Astrocyte (in vitro differentiated cells and primary cell): ENCODE measurements at regions not wholly inside any gene's neighbourhood (a gene's known extent, or its start where the extent isn't known, plus 50 kb on each side); places are given as distances from the start of the nearest gene placed in this dataset.

ENCODE experiments used
- DNase-seq: peaks from one replicate; pipeline ENCODE4 v3.0.0-alpha.2; 2010; ENCODE audit warnings: low read depth
- FAIRE-seq: peaks from 2 replicates; lab custom pipeline; 2011; peaks lifted over from hg19 to GRCh38; lab: Jason Lieb, UNC
- H2AFZ ChIP-seq: 2 replicates; pipeline ENCODE4 v1.6.0; 2012; ENCODE audit warnings: low read depth, low read length, inconsistent platforms
- H3K27ac ChIP-seq: 2 replicates; pipeline ENCODE4 v1.5.1; 2011; ENCODE audit warnings: low read depth, low read length, inconsistent platforms
- H3K27me3 ChIP-seq: 2 replicates; pipeline ENCODE4 v1.6.0; 2011; ENCODE audit warnings: low read length, inconsistent platforms; ENCODE audit not compliant: insufficient read depth
- H3K36me3 ChIP-seq: 2 replicates; pipeline ENCODE4 v1.5.1; 2011; ENCODE audit warnings: low read length, inconsistent platforms; ENCODE audit not compliant: insufficient read depth
- H3K4me1 ChIP-seq: 2 replicates; pipeline ENCODE4 v1.5.1; 2011; ENCODE audit warnings: low read length, inconsistent platforms; ENCODE audit not compliant: insufficient read depth
- H3K4me2 ChIP-seq: 2 replicates; pipeline ENCODE4 v1.6.0; 2012; ENCODE audit warnings: low read length, inconsistent platforms
- H3K4me3 ChIP-seq: 2 replicates; pipeline ENCODE4 v1.5.1; 2011; ENCODE audit warnings: low read depth, mild to moderate bottlenecking, low read length, inconsistent platforms; ENCODE audit not compliant: insufficient read depth
- H3K79me2 ChIP-seq: 2 replicates; pipeline ENCODE4 v1.6.0; 2012; ENCODE audit warnings: mild to moderate bottlenecking, low read length, inconsistent platforms; ENCODE audit not compliant: insufficient read depth
- H3K9ac ChIP-seq: 2 replicates; pipeline ENCODE4 v1.6.0; 2012; ENCODE audit warnings: mild to moderate bottlenecking, low read length, inconsistent platforms
- H3K9me3 ChIP-seq: 2 replicates; pipeline ENCODE4 v1.5.1; 2012; ENCODE audit warnings: low read depth, mild to moderate bottlenecking, low read length, inconsistent platforms; ENCODE audit not compliant: insufficient read depth
- H4K20me1 ChIP-seq: 2 replicates; pipeline ENCODE4 v1.6.0; 2012; ENCODE audit warnings: low read length, inconsistent platforms; ENCODE audit not compliant: insufficient read depth
- H3K27ac Mint-ChIP-seq: one replicate; pipeline ENCODE4 v1.8.0; 2021; ENCODE audit warnings: mild to moderate bottlenecking, mixed read lengths; ENCODE audit not compliant: unreplicated experiment
- H3K27me3 Mint-ChIP-seq: one replicate; pipeline ENCODE4 v1.8.0; 2021; ENCODE audit warnings: low read depth, mixed read lengths; ENCODE audit not compliant: unreplicated experiment
- H3K36me3 Mint-ChIP-seq: one replicate; pipeline ENCODE4 v1.8.0; 2021; ENCODE audit warnings: low read depth, mixed read lengths; ENCODE audit not compliant: unreplicated experiment
- H3K4me1 Mint-ChIP-seq: one replicate; pipeline ENCODE4 v1.8.0; 2021; ENCODE audit warnings: low read depth, mixed read lengths; ENCODE audit not compliant: unreplicated experiment
- H3K4me3 Mint-ChIP-seq: one replicate; pipeline ENCODE4 v1.8.0; 2021; ENCODE audit warnings: mild to moderate bottlenecking, moderate library complexity, mixed read lengths; ENCODE audit not compliant: unreplicated experiment
- H3K9me3 Mint-ChIP-seq: one replicate; pipeline ENCODE4 v1.8.0; 2021; ENCODE audit warnings: mild to moderate bottlenecking, mixed read lengths; ENCODE audit not compliant: unreplicated experiment
- EZH2 ChIP-seq: IDR thresholded peaks from 2 replicates; pipeline ENCODE4 v1.6.1; 2012; ENCODE audit warnings: mild to moderate bottlenecking, low read length, inconsistent platforms; ENCODE audit not compliant: insufficient read depth
- TF ChIP-seq, protein P1 (sequence below): IDR thresholded peaks from 2 replicates; pipeline ENCODE4 v1.5.1; 2011; ENCODE audit warnings: low read depth, mild to moderate bottlenecking, inconsistent platforms, low read length, moderate library complexity; ENCODE audit not compliant: insufficient read depth

DNA sequence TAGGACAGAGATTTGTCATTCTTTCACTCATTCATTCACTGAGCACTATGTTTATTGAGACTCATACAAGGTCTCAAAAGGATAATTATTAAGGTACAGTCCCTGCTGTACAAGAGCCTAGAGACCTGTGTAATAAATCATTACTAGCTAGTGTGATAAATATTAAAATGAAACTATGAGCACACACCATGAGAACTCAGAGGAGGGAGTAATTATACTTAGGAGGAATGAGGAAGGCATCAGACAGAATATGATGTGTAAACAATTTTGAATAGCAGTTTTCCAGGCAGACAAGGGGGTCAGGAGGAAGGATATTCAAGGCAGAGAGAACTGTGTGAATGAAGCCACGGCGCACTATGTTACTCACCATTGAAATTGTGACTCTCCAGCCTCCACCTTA is 300.8 kb upstream of the ISX start:
- Histone ChIP-seq H3K9me3 (no peaks in the 10 kb centered on the region), H3K4me2 (no peak overlapping the region), H3K79me2 (no peaks in the 10 kb centered on the region), H3K9ac (no peak overlapping the region), H4K20me1 (no peaks in the 10 kb centered on the region), H3K27me3 (no peaks in the 10 kb centered on the region), H3K27ac (no peak overlapping the region), H2AFZ (no peak overlapping the region), H3K4me3 (no peak overlapping the region), H3K36me3 (no peaks in the 10 kb centered on the region), H3K4me1 (no peaks in the 10 kb centered on the region)
- no peak overlapping the region for H3K4me3 Mint-ChIP-seq
- H3K27ac Mint-ChIP-seq = no peak overlapping the region
- H3K4me1 Mint-ChIP-seq = peaks cover 13% of the 10 kb centered on the region
- H3K27me3 Mint-ChIP-seq = no peaks in the 10 kb centered on the region
- FAIRE-seq = no peak
- no peaks in the 10 kb centered on the region for H3K36me3 Mint-ChIP-seq
- no peak for DNase-seq
- TF ChIP-seq, protein P1, sequence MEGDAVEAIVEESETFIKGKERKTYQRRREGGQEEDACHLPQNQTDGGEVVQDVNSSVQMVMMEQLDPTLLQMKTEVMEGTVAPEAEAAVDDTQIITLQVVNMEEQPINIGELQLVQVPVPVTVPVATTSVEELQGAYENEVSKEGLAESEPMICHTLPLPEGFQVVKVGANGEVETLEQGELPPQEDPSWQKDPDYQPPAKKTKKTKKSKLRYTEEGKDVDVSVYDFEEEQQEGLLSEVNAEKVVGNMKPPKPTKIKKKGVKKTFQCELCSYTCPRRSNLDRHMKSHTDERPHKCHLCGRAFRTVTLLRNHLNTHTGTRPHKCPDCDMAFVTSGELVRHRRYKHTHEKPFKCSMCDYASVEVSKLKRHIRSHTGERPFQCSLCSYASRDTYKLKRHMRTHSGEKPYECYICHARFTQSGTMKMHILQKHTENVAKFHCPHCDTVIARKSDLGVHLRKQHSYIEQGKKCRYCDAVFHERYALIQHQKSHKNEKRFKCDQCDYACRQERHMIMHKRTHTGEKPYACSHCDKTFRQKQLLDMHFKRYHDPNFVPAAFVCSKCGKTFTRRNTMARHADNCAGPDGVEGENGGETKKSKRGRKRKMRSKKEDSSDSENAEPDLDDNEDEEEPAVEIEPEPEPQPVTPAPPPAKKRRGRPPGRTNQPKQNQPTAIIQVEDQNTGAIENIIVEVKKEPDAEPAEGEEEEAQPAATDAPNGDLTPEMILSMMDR = no peak
- TF ChIP-seq EZH2 = no peak
- H3K9me3 Mint-ChIP-seq = peaks cover 6% of the 10 kb centered on the region

DNA sequence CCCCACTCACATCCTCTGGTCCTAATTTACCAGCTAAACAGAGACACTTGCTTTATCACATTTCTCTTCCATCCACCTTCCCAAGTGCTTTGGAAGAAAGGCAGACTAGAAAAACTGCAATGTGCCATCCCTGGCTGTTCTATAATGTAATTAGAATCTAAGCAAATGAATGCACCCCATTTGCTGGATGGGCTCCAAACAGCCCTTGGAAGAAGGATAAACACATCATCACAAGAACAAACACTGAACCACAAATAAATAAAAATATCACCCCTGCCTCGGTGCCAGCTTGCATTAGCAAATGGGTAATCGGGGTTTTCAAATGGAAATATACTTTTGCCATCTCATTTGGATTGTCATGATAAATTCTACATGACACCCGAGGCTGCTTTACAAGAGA is 296.6 kb upstream of the ISX start:
- no peaks in the 10 kb centered on the region for H3K4me1 ChIP-seq
- Mint-ChIP-seq H3K4me3 (no peak overlapping the region), H3K27ac (no peak overlapping the region), H3K27me3 (no peaks in the 10 kb centered on the region), H3K36me3 (no peaks in the 10 kb centered on the region), H3K4me1 (no peaks in the 10 kb centered on the region), H3K9me3 (peaks cover 7% of the 10 kb centered on the region)
- no peaks in the 10 kb centered on the region for H3K79me2 ChIP-seq
- no peak overlapping the region for H3K4me2 ChIP-seq
- DNase-seq = no peak
- FAIRE-seq = no peak
- no peak overlapping the region for H3K9ac ChIP-seq
- H3K36me3 ChIP-seq = no peaks in the 10 kb centered on the region
- no peaks in the 10 kb centered on the region for H3K27me3 ChIP-seq
- no peak overlapping the region for H2AFZ ChIP-seq
- TF ChIP-seq, protein P1 = no peak
- TF ChIP-seq EZH2 = no peak
- peaks cover 6% of the 10 kb centered on the region for H3K9me3 ChIP-seq
- no peak overlapping the region for H3K27ac ChIP-seq
- H4K20me1 ChIP-seq = no peaks in the 10 kb centered on the region
- H3K4me3 ChIP-seq = no peak overlapping the region

DNA sequence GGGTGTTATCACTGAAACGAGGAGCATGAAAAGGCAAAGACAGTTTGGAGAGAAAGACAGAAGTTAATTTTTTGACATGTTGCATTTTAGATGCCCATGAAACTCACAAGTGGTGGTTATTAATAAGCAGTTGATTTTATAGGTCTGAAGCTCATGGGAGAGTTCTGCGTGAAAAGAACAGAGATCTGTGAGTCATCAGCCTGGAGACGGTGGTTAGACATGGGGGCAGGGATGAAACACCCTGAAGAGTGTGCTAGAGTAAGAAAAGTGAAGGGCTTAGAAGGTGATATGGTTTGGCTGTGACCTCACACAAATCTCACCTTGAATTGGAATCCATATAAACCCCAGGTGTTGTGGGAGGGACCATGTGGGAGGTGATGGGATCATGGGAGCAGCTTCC is 289.1 kb upstream of the ISX start:
- FAIRE-seq = no peak
- Mint-ChIP-seq H3K27ac (peak overlapping the region; percentile 55), H3K4me3 (no peak overlapping the region), H3K9me3 (peaks cover 14% of the 10 kb centered on the region), H3K4me1 (peaks cover 10% of the 10 kb centered on the region), H3K36me3 (peaks cover 2% of the 10 kb centered on the region), H3K27me3 (no peaks in the 10 kb centered on the region)
- no peaks in the 10 kb centered on the region for H3K79me2 ChIP-seq
- TF ChIP-seq, protein P1 = no peak
- no peak for TF ChIP-seq EZH2
- H3K9me3 ChIP-seq = no peaks in the 10 kb centered on the region
- DNase-seq = no peak
- no peaks in the 10 kb centered on the region for H3K36me3 ChIP-seq
- no peak overlapping the region for H3K27ac ChIP-seq
- H3K4me2 ChIP-seq = no peak overlapping the region
- H3K9ac ChIP-seq = no peak overlapping the region
- H3K4me1 ChIP-seq = no peaks in the 10 kb centered on the region
- no peak overlapping the region for H2AFZ ChIP-seq
- H4K20me1 ChIP-seq = no peaks in the 10 kb centered on the region
- no peaks in the 10 kb centered on the region for H3K27me3 ChIP-seq
- H3K4me3 ChIP-seq = no peak overlapping the region
